PC-9 (cell line): ENCODE measurements at regions not wholly inside any gene's neighbourhood (a gene's known extent, or its start where the extent isn't known, plus 50 kb on each side); places are given as distances from the start of the nearest gene placed in this dataset.

Experiments used
- BruUV-seq: library from RNA; stranded (reverse); fragments of 400-500 nt; replicated peaks from 2 replicates; lab custom pipeline; 2021; lab: Mats Ljungman, UMichigan
- CTCF ChIA-PET: fragments of 300-600 bp; sonication (Branson Sonifier 250); formaldehyde crosslinking; loops from one replicate; lab custom pipeline; 2022; ENCODE audit warnings: antibody characterized with exemption; lab: Charles Lee
- POLR2A ChIA-PET: fragments of 300-600 bp; sonication (Branson Sonifier 250); formaldehyde crosslinking; loops from one replicate; lab custom pipeline; 2022; ENCODE audit warnings: antibody characterized with exemption; ENCODE audit not compliant: unreplicated experiment; lab: Charles Lee
- DNase-seq, 2 experiments: peaks; one replicate each; pipeline versions ENCODE4 v3.0.0 to v3.0.0-alpha.2; 2015 to 2022; ENCODE audit warnings: mixed read lengths in 1 of 2
- H2AFZ ChIP-seq: fragments of 200-600 bp; sonication (generic); 2 replicates; pipeline ENCODE4 v1.8.1; 2017; ENCODE audit warnings: antibody characterized with exemption
- H3F3A ChIP-seq: fragments of 200-600 bp; sonication (generic); 2 replicates; pipeline ENCODE4 v1.8.1; 2017; ENCODE audit warnings: antibody characterized with exemption, mild to moderate bottlenecking, low read depth; ENCODE audit not compliant: insufficient read depth
- H3K27ac ChIP-seq: fragments of 200-600 bp; sonication (generic); 2 replicates; pipeline ENCODE4 v1.6.1; 2016; ENCODE audit warnings: mixed run types
- H3K27me3 ChIP-seq: fragments of 200-600 bp; sonication (generic); 2 replicates; pipeline ENCODE4 v1.6.1; 2016; ENCODE audit warnings: low read depth, mixed run types; ENCODE audit not compliant: insufficient read depth
- H3K36me3 ChIP-seq: fragments of 200-600 bp; sonication (generic); 2 replicates; pipeline ENCODE4 v1.6.1; 2016; ENCODE audit warnings: low read depth, mixed run types
- H3K4me1 ChIP-seq: fragments of 200-600 bp; sonication (generic); replicated peaks from 2 replicates; pipeline ENCODE4 v1.6.1; 2016; ENCODE audit warnings: mixed run types; ENCODE audit not compliant: insufficient read depth
- H3K4me2 ChIP-seq: fragments of 200-600 bp; sonication (generic); 2 replicates; pipeline ENCODE4 v1.6.1; 2017; ENCODE audit warnings: mixed run types
- H3K4me3 ChIP-seq: fragments of 200-600 bp; sonication (generic); 2 replicates; pipeline ENCODE4 v1.6.1; 2016; ENCODE audit warnings: mixed run types
- H3K79me2 ChIP-seq: fragments of 200-600 bp; sonication (generic); 2 replicates; pipeline ENCODE4 v1.6.1; 2017; ENCODE audit warnings: low read depth, mixed run types
- H3K9me2 ChIP-seq: fragments of 200-600 bp; sonication (generic); 2 replicates; pipeline ENCODE4 v1.8.1; 2017; ENCODE audit warnings: mild to moderate bottlenecking; ENCODE audit not compliant: insufficient read depth
- H3K9me3 ChIP-seq: fragments of 200-600 bp; sonication (generic); 2 replicates; pipeline ENCODE4 v1.8.1; 2016; ENCODE audit warnings: low read depth; ENCODE audit not compliant: insufficient read depth
- H4K20me1 ChIP-seq: fragments of 200-600 bp; sonication (generic); 2 replicates; pipeline ENCODE4 v1.8.1; 2017; ENCODE audit not compliant: insufficient read depth
- EZH2 ChIP-seq: fragments of 200-600 bp; sonication (generic); IDR thresholded peaks from 2 replicates; pipeline ENCODE4 v1.8.0; 2017; ENCODE audit warnings: antibody characterized with exemption, low read depth
- intact Hi-C: fragments of 100-400 bp; cut with micrococcal nuclease; formaldehyde crosslinking; loops from one replicate; pipeline ENCODE4 v1.10.0; 2022; ENCODE audit not compliant: unreplicated experiment
- TF ChIP-seq, protein P1 (sequence below): fragments of 200-600 bp; sonication (generic); conservative IDR thresholded peaks from 2 replicates; pipeline ENCODE4 v1.6.1; 2017; ENCODE audit warnings: mixed run types, antibody characterized with exemption, mild to moderate bottlenecking, moderate library complexity

DNA sequence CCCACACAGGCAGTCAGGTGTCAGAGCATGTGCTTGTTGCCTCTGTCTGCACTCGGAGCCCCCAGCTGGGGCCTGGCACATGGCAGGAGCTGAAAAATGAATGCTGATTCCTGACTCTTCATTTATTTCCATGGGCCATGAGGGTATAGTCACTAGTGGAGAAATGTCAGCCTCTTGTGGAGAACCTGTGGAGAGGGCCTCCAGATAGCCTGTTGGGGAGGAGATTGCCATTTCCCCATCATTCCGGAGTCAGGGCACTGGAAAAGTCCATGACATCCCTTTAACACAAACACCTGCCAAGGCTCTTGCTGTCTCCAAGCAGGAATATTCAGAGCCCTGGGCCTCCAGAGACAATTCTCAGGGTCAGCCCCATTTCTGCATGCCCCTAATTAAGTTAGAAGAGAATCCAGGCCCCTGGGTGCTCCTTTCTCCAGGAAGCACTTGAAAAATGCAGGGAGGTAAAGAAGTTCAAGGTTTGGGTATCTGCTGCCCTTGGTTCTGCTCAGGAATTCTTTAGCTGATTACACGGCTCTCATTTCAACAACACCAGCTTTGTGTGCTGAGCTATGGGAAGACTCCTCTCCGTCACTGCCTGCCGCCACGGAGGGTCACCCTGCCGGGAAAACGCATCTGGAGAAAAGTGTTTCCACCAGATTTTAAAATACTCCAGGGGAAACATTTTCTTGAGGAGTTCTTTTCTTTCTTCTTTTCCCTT, 311.3 kb downstream of the MYCN start:
- H3K27me3 ChIP-seq, result peaks cover 29% of the 10 kb centered on the region
- H3K36me3 ChIP-seq, result no peaks in the 10 kb centered on the region
- TF ChIP-seq, protein P1, sequence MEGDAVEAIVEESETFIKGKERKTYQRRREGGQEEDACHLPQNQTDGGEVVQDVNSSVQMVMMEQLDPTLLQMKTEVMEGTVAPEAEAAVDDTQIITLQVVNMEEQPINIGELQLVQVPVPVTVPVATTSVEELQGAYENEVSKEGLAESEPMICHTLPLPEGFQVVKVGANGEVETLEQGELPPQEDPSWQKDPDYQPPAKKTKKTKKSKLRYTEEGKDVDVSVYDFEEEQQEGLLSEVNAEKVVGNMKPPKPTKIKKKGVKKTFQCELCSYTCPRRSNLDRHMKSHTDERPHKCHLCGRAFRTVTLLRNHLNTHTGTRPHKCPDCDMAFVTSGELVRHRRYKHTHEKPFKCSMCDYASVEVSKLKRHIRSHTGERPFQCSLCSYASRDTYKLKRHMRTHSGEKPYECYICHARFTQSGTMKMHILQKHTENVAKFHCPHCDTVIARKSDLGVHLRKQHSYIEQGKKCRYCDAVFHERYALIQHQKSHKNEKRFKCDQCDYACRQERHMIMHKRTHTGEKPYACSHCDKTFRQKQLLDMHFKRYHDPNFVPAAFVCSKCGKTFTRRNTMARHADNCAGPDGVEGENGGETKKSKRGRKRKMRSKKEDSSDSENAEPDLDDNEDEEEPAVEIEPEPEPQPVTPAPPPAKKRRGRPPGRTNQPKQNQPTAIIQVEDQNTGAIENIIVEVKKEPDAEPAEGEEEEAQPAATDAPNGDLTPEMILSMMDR, result no peak
- no peak for TF ChIP-seq EZH2
- H3K79me2 ChIP-seq, result no peaks in the 10 kb centered on the region
- H4K20me1 ChIP-seq, result no peaks in the 10 kb centered on the region
- no peaks in the 10 kb centered on the region for H3K9me3 ChIP-seq
- H3K27ac ChIP-seq, result no peak overlapping the region
- no peak for DNase-seq
- no peak overlapping the region for H2AFZ ChIP-seq
- ChIA-PET CTCF (no interaction called here), POLR2A (no interaction called here)
- no peaks in the 10 kb centered on the region for H3K4me1 ChIP-seq
- no peaks in the 10 kb centered on the region for H3K9me2 ChIP-seq
- intact Hi-C loops, result no loop called here
- no peaks in the 10 kb centered on the region for H3F3A ChIP-seq
- no TSS peak for BruUV-seq
- no peak overlapping the region for H3K4me2 ChIP-seq
- H3K4me3 ChIP-seq, result no peak overlapping the region

DNA sequence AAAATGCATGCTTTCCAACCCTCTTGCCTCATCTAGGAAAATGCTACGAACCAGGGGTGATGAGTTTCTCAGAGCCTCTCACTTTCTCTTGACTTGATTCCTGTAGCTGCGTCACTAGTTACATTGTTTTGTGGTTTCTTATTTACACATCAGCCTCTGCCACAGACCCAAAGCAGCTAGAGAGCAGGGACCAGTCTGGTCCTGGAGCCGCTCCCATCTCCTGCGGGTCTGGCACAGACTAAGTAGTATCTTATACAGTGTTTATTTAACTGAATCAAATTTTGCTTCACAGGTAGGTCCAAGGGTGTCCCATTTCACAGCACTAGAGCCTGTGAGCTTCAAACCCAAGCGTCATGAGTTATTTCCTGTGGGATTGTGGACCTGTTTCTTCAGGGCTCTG, 310.5 kb downstream of the MYCN start:
- ChIA-PET POLR2A (no interaction called here), CTCF (no interaction called here)
- Histone ChIP-seq H3K36me3 (no peaks in the 10 kb centered on the region), H3K4me1 (no peaks in the 10 kb centered on the region), H3K4me3 (no peak overlapping the region), H3K4me2 (no peak overlapping the region), H3K9me2 (no peaks in the 10 kb centered on the region), H3K27me3 (peaks cover 29% of the 10 kb centered on the region), H4K20me1 (no peaks in the 10 kb centered on the region), H3F3A (no peaks in the 10 kb centered on the region), H3K27ac (no peak overlapping the region), H2AFZ (no peak overlapping the region), H3K9me3 (no peaks in the 10 kb centered on the region), H3K79me2 (no peaks in the 10 kb centered on the region)
- DNase-seq, result no peak
- BruUV-seq, result no TSS peak
- TF ChIP-seq EZH2, result no peak
- intact Hi-C loops, result no loop called here

DNA sequence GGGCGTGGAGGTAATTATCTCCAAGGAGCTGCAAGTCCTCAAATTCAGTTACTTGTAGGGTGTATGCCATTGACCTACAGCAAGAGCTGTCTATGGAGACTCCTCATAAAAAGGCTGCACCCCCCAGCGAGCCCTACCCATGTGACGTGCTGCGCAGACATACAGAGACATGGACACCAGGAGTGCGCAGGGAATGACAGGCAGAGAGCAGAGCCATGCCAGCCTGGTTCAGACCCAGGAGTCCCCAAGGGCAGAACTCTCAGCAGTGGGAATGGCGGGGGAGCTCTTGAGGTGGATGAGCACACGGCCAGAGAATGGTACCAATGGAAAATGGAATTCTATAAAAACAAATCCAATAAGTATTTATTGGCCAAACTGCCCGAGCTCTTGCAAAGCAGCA, 310.1 kb downstream of the MYCN start:
- TF ChIP-seq, protein P1, result no peak
- TF ChIP-seq EZH2, result no peak
- Histone ChIP-seq H3K36me3 (no peaks in the 10 kb centered on the region), H3F3A (no peaks in the 10 kb centered on the region), H3K79me2 (no peaks in the 10 kb centered on the region), H2AFZ (no peak overlapping the region), H3K4me2 (no peak overlapping the region), H3K4me1 (no peaks in the 10 kb centered on the region), H3K27ac (no peak overlapping the region), H3K9me3 (no peaks in the 10 kb centered on the region), H3K4me3 (no peak overlapping the region), H4K20me1 (no peaks in the 10 kb centered on the region), H3K9me2 (no peaks in the 10 kb centered on the region), H3K27me3 (peaks cover 33% of the 10 kb centered on the region)
- BruUV-seq, result no TSS peak
- CTCF ChIA-PET, result no interaction called here
- POLR2A ChIA-PET, result no interaction called here
- DNase-seq, result no peak
- intact Hi-C loops, result no loop called here

DNA sequence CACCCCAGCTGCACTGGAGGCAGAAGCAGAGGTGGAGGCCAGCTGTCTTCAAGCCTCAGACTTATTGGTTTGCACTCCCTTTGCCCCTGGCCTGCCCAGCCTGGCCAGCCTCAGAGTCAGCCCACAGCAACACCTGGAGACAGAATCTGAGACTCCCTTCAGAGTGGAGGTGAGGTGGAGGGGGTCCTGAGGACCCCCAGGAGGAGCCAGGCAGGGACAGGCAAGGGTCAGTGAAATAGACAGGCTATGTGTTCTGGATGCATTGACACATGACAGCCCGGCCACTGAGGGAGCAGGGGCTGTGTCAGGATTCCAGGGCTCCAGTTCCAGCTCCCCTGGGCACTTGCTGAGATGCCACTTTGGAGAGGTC, 309.7 kb downstream of the MYCN start:
- Histone ChIP-seq H3K4me3 (no peak overlapping the region), H4K20me1 (no peaks in the 10 kb centered on the region), H3K79me2 (no peaks in the 10 kb centered on the region), H3K4me1 (no peaks in the 10 kb centered on the region), H3K4me2 (no peak overlapping the region), H3K36me3 (no peaks in the 10 kb centered on the region), H3K27ac (no peak overlapping the region), H2AFZ (no peak overlapping the region), H3F3A (no peaks in the 10 kb centered on the region), H3K9me2 (no peaks in the 10 kb centered on the region), H3K9me3 (no peaks in the 10 kb centered on the region), H3K27me3 (peaks cover 33% of the 10 kb centered on the region)
- intact Hi-C loops, result no loop called here
- POLR2A ChIA-PET, result no interaction called here
- DNase-seq, result no peak
- no TSS peak for BruUV-seq
- TF ChIP-seq, protein P1, result no peak
- no peak for TF ChIP-seq EZH2
- CTCF ChIA-PET, result no interaction called here
